ENCODE measurements at regions not wholly inside any gene's neighbourhood (a gene's known extent, or its start where the extent isn't known, plus 50 kb on each side); places are given as distances from the start of the nearest gene placed in this dataset.

- DNase-seq (ENCODE audit: low read depth in 2 of 3, low spot score in 1 of 3): no peak
Observed at GRCh38 chr6:146865756-146866379, 267.1 kb downstream of the ADGB start.

- DNase-seq (ENCODE audit: low read depth in 2 of 3, low spot score in 1 of 3): no peak
Observed at GRCh38 chr6:146866731-146867414, 268.1 kb downstream of the ADGB start.

GRCh38 chr6:146868671-146869209 is 270.0 kb downstream of the ADGB start:
- no peak for DNase-seq (ENCODE audit: low read depth in 2 of 3, low spot score in 1 of 3)

- DNase-seq (ENCODE audit: low read depth in 2 of 3, low spot score in 1 of 3): no peak
Observed at GRCh38 chr6:146870760-146871159, 272.0 kb downstream of the ADGB start.

- DNase-seq (ENCODE audit: low read depth in 2 of 3, low spot score in 1 of 3): no peak
Observed at GRCh38 chr6:146871611-146872425, 273.0 kb downstream of the ADGB start.

- no peak for DNase-seq (ENCODE audit: low read depth in 2 of 3, low spot score in 1 of 3)
Observed at GRCh38 chr6:146872426-146872785, 273.6 kb downstream of the ADGB start.

- DNase-seq (ENCODE audit: low read depth in 2 of 3, low spot score in 1 of 3): no peak
Observed at GRCh38 chr6:146874278-146875018, 275.7 kb downstream of the ADGB start.

GRCh38 chr6:146875927-146876270 is 277.1 kb downstream of the ADGB start:
- DNase-seq (ENCODE audit: low read depth in 2 of 3, low spot score in 1 of 3): no peak

GRCh38 chr6:146876271-146877151 is 277.7 kb downstream of the ADGB start:
- DNase-seq (ENCODE audit: low read depth in 2 of 3, low spot score in 1 of 3): no peak

- no peak for DNase-seq (ENCODE audit: low read depth in 2 of 3, low spot score in 1 of 3)
Observed at GRCh38 chr6:146878168-146878951, 279.6 kb downstream of the ADGB start.

- no peak for DNase-seq (ENCODE audit: low read depth in 2 of 3, low spot score in 1 of 3)
Observed at GRCh38 chr6:146878952-146879340, 280.2 kb downstream of the ADGB start.

- DNase-seq (ENCODE audit: low read depth in 2 of 3, low spot score in 1 of 3): no peak
Observed at GRCh38 chr6:146879406-146880117, 280.8 kb downstream of the ADGB start.

GRCh38 chr6:146881228-146882181 is 282.7 kb downstream of the ADGB start:
- DNase-seq (ENCODE audit: low read depth in 2 of 3, low spot score in 1 of 3): no peak

GRCh38 chr6:146883640-146884531 is 285.1 kb downstream of the ADGB start:
- DNase-seq (ENCODE audit: low read depth in 2 of 3, low spot score in 1 of 3): no peak

- no peak for DNase-seq (ENCODE audit: low read depth in 2 of 3, low spot score in 1 of 3)
Observed at GRCh38 chr6:146884728-146885127, 286.0 kb downstream of the ADGB start.

GRCh38 chr6:146885708-146886457 is 287.1 kb downstream of the ADGB start:
- no peak for DNase-seq (ENCODE audit: low read depth in 2 of 3, low spot score in 1 of 3)

Measured in stimulated activated CD4-positive, alpha-beta T cell treated with anti-CD3 and anti-CD28 coated beads, Interleukin-12 subunit alpha, Interleukin-12 subunit beta, amount 100 ng/mL, for 48 hours (primary cell).